ENCODE measurements at regions not wholly inside any gene's neighbourhood (a gene's known extent, or its start where the extent isn't known, plus 50 kb on each side); places are given as distances from the start of the nearest gene placed in this dataset.

DNA sequence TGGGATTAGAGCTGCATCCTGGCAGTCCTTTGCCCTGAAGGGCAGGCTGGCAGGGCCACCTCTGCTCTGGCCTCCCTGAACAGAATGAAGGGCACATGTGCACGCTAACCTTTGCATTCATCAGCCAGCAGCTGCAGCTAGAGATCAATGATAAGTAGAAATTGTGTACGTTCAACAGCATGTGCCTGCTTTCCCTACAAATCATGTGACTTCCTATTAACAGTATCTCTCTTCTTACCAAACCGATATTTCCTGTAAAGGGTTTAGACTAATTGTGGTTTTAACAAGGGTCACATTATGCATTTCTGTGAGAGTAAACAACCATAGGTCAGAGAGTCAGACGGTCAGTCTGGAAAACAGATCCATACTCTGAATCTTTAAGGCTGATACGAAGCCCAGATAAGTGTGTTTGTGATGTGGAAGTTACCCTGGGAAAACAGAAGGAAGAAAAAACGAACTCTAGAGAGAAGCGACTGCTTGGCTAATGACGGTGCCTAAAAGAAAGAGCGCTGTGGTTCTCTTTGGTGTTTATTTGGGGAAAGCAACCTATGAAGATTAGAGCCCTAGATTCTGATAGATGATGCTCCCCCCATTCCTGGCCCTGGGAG, 219.4 kb downstream of the MAF start:
- H3K4me1 ChIP-seq (ENCODE audit: insufficient read depth): no peaks in the 10 kb centered on the region
- H3K4me2 ChIP-seq: no peak overlapping the region
- peak overlapping the region; percentile 76; the same call in 1 of the 2 replicates for H2AFZ ChIP-seq
- H3K4me3 Mint-ChIP-seq: no peak overlapping the region
- no peaks in the 10 kb centered on the region for H3K27me3 Mint-ChIP-seq (ENCODE audit: insufficient read depth, low read depth, poor library complexity)
- H3K4me3 ChIP-seq: no peak overlapping the region
- H3K9me3 Mint-ChIP-seq: peaks cover 10% of the 10 kb centered on the region
- no peaks in the 10 kb centered on the region for H3F3A ChIP-seq (replicated peaks; ENCODE audit: low read depth)
- no peak overlapping the region for H3K27ac Mint-ChIP-seq
- no peaks in the 10 kb centered on the region for H4K20me1 ChIP-seq (replicated peaks; ENCODE audit: insufficient read depth)
- no peaks in the 10 kb centered on the region for H3K36me3 ChIP-seq (ENCODE audit: insufficient read depth)
- H3K4me1 Mint-ChIP-seq: no peaks in the 10 kb centered on the region
- H3K79me2 ChIP-seq (replicated peaks; ENCODE audit: insufficient read depth): no peaks in the 10 kb centered on the region
- TF ChIP-seq, protein P1, sequence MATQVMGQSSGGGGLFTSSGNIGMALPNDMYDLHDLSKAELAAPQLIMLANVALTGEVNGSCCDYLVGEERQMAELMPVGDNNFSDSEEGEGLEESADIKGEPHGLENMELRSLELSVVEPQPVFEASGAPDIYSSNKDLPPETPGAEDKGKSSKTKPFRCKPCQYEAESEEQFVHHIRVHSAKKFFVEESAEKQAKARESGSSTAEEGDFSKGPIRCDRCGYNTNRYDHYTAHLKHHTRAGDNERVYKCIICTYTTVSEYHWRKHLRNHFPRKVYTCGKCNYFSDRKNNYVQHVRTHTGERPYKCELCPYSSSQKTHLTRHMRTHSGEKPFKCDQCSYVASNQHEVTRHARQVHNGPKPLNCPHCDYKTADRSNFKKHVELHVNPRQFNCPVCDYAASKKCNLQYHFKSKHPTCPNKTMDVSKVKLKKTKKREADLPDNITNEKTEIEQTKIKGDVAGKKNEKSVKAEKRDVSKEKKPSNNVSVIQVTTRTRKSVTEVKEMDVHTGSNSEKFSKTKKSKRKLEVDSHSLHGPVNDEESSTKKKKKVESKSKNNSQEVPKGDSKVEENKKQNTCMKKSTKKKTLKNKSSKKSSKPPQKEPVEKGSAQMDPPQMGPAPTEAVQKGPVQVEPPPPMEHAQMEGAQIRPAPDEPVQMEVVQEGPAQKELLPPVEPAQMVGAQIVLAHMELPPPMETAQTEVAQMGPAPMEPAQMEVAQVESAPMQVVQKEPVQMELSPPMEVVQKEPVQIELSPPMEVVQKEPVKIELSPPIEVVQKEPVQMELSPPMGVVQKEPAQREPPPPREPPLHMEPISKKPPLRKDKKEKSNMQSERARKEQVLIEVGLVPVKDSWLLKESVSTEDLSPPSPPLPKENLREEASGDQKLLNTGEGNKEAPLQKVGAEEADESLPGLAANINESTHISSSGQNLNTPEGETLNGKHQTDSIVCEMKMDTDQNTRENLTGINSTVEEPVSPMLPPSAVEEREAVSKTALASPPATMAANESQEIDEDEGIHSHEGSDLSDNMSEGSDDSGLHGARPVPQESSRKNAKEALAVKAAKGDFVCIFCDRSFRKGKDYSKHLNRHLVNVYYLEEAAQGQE (IDR thresholded peaks at IDR 0.05; ENCODE audit: unreplicated experiment): no peak
- TF ChIP-seq STAT1 (IDR thresholded peaks at IDR 0.05; ENCODE audit: unreplicated experiment): no peak
- TF ChIP-seq, protein P2, sequence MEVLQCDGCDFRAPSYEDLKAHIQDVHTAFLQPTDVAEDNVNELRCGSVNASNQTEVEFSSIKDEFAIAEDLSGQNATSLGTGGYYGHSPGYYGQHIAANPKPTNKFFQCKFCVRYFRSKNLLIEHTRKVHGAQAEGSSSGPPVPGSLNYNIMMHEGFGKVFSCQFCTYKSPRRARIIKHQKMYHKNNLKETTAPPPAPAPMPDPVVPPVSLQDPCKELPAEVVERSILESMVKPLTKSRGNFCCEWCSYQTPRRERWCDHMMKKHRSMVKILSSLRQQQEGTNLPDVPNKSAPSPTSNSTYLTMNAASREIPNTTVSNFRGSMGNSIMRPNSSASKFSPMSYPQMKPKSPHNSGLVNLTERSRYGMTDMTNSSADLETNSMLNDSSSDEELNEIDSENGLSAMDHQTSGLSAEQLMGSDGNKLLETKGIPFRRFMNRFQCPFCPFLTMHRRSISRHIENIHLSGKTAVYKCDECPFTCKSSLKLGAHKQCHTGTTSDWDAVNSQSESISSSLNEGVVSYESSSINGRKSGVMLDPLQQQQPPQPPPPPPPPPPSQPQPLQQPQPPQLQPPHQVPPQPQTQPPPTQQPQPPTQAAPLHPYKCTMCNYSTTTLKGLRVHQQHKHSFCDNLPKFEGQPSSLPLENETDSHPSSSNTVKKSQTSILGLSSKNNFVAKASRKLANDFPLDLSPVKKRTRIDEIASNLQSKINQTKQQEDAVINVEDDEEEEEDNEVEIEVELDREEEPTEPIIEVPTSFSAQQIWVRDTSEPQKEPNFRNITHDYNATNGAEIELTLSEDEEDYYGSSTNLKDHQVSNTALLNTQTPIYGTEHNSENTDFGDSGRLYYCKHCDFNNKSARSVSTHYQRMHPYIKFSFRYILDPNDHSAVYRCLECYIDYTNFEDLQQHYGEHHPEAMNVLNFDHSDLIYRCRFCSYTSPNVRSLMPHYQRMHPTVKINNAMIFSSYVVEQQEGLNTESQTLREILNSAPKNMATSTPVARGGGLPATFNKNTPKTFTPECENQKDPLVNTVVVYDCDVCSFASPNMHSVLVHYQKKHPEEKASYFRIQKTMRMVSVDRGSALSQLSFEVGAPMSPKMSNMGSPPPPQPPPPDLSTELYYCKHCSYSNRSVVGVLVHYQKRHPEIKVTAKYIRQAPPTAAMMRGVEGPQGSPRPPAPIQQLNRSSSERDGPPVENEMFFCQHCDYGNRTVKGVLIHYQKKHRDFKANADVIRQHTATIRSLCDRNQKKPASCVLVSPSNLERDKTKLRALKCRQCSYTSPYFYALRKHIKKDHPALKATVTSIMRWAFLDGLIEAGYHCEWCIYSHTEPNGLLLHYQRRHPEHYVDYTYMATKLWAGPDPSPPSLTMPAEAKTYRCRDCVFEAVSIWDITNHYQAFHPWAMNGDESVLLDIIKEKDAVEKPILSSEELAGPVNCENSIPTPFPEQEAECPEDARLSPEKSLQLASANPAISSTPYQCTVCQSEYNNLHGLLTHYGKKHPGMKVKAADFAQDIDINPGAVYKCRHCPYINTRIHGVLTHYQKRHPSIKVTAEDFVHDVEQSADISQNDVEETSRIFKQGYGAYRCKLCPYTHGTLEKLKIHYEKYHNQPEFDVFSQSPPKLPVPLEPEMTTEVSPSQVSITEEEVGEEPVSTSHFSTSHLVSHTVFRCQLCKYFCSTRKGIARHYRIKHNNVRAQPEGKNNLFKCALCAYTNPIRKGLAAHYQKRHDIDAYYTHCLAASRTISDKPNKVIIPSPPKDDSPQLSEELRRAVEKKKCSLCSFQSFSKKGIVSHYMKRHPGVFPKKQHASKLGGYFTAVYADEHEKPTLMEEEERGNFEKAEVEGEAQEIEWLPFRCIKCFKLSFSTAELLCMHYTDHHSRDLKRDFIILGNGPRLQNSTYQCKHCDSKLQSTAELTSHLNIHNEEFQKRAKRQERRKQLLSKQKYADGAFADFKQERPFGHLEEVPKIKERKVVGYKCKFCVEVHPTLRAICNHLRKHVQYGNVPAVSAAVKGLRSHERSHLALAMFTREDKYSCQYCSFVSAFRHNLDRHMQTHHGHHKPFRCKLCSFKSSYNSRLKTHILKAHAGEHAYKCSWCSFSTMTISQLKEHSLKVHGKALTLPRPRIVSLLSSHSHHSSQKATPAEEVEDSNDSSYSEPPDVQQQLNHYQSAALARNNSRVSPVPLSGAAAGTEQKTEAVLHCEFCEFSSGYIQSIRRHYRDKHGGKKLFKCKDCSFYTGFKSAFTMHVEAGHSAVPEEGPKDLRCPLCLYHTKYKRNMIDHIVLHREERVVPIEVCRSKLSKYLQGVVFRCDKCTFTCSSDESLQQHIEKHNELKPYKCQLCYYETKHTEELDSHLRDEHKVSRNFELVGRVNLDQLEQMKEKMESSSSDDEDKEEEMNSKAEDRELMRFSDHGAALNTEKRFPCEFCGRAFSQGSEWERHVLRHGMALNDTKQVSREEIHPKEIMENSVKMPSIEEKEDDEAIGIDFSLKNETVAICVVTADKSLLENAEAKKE (CRISPR knock-in tag; IDR thresholded peaks at IDR 0.05): no peak
- no peak for TF ChIP-seq NANOG (IDR thresholded peaks at IDR 0.05; ENCODE audit: borderline replicate concordance)
- no peak for TF ChIP-seq EZH2phosphoT487 (IDR thresholded peaks at IDR 0.05; ENCODE audit: unreplicated experiment)
- TF ChIP-seq CREB1 (CRISPR knock-in tag; IDR thresholded peaks at IDR 0.05; ENCODE audit: low read depth): no peak
- TF ChIP-seq EZH2 (IDR thresholded peaks at IDR 0.05; ENCODE audit: low read depth, unreplicated experiment): no peak
- TF ChIP-seq POLR2AphosphoS5 (IDR thresholded peaks at IDR 0.05; ENCODE audit: low read depth): no peak
- no peak for TF ChIP-seq ZNF114 (CRISPR knock-in tag; IDR thresholded peaks at IDR 0.05)
- no peak for TF ChIP-seq JUNB (IDR thresholded peaks at IDR 0.05; ENCODE audit: unreplicated experiment)
- TF ChIP-seq ZNF331 (CRISPR knock-in tag; IDR thresholded peaks at IDR 0.05; ENCODE audit: low read depth): no peak
- TF ChIP-seq, protein P3, sequence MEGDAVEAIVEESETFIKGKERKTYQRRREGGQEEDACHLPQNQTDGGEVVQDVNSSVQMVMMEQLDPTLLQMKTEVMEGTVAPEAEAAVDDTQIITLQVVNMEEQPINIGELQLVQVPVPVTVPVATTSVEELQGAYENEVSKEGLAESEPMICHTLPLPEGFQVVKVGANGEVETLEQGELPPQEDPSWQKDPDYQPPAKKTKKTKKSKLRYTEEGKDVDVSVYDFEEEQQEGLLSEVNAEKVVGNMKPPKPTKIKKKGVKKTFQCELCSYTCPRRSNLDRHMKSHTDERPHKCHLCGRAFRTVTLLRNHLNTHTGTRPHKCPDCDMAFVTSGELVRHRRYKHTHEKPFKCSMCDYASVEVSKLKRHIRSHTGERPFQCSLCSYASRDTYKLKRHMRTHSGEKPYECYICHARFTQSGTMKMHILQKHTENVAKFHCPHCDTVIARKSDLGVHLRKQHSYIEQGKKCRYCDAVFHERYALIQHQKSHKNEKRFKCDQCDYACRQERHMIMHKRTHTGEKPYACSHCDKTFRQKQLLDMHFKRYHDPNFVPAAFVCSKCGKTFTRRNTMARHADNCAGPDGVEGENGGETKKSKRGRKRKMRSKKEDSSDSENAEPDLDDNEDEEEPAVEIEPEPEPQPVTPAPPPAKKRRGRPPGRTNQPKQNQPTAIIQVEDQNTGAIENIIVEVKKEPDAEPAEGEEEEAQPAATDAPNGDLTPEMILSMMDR (conservative IDR thresholded peaks at IDR 0.05; ENCODE audit: low read depth in 2 of 2): no peak
- TF ChIP-seq, protein P4, sequence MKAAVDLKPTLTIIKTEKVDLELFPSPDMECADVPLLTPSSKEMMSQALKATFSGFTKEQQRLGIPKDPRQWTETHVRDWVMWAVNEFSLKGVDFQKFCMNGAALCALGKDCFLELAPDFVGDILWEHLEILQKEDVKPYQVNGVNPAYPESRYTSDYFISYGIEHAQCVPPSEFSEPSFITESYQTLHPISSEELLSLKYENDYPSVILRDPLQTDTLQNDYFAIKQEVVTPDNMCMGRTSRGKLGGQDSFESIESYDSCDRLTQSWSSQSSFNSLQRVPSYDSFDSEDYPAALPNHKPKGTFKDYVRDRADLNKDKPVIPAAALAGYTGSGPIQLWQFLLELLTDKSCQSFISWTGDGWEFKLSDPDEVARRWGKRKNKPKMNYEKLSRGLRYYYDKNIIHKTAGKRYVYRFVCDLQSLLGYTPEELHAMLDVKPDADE (IDR thresholded peaks at IDR 0.05): no peak
- no peak for ATAC-seq
- no peak for DNase-seq (ENCODE audit: low spot score)
- H3K27ac ChIP-seq (ENCODE audit: low read depth): no peak overlapping the region
- H3K9me2 ChIP-seq (ENCODE audit: insufficient read depth): no peaks in the 10 kb centered on the region; the same call in 1 of the 2 replicates
- H3K27me3 ChIP-seq (ENCODE audit: insufficient read depth): no peaks in the 10 kb centered on the region
- H3K36me3 Mint-ChIP-seq (ENCODE audit: low read depth): peaks cover 5% of the 10 kb centered on the region; the same call in 2 of the 3 replicates
